ENCODE measurements at regions not wholly inside any gene's neighbourhood (a gene's known extent, or its start where the extent isn't known, plus 50 kb on each side); places are given as distances from the start of the nearest gene placed in this dataset.

GRCh38 chr9:95822583-95823431 is 52.7 kb upstream of the ERCC6L2 start:
- no TSS peak for BruUV-seq (replicated peaks)
- Mint-ChIP-seq H3K36me3 (ENCODE audit: insufficient read depth, unreplicated experiment) (no peaks in the 10 kb centered on the region), H3K27me3 (ENCODE audit: unreplicated experiment) (peaks cover 26% of the 10 kb centered on the region), H3K4me1 (ENCODE audit: low read depth, unreplicated experiment) (no peaks in the 10 kb centered on the region), H3K9me3 (ENCODE audit: low read depth, unreplicated experiment) (no peaks in the 10 kb centered on the region), H3K27ac (ENCODE audit: unreplicated experiment) (no peak overlapping the region), H3K4me3 (ENCODE audit: low read depth, unreplicated experiment) (no peak overlapping the region)
- no peak for DNase-seq
- intact Hi-C loops (cut with micrococcal nuclease; ENCODE audit: unreplicated experiment), result no loop called here
- TF ChIP-seq CTCF (IDR thresholded peaks at IDR 0.05; ENCODE audit: unreplicated experiment), result no peak
- CTCF ChIA-PET, result no interaction called here

GRCh38 chr9:95822015-95822414 is 53.5 kb upstream of the ERCC6L2 start:
- Mint-ChIP-seq H3K27ac (ENCODE audit: unreplicated experiment) (no peak overlapping the region), H3K4me3 (ENCODE audit: low read depth, unreplicated experiment) (no peak overlapping the region), H3K27me3 (ENCODE audit: unreplicated experiment) (peaks cover 18% of the 10 kb centered on the region), H3K36me3 (ENCODE audit: insufficient read depth, unreplicated experiment) (no peaks in the 10 kb centered on the region), H3K9me3 (ENCODE audit: low read depth, unreplicated experiment) (no peaks in the 10 kb centered on the region), H3K4me1 (ENCODE audit: low read depth, unreplicated experiment) (peaks cover 5% of the 10 kb centered on the region)
- BruUV-seq (replicated peaks), result no TSS peak
- CTCF ChIA-PET, result no interaction called here
- intact Hi-C loops (cut with micrococcal nuclease; ENCODE audit: unreplicated experiment), result no loop called here
- no peak for DNase-seq
- no peak for TF ChIP-seq CTCF (IDR thresholded peaks at IDR 0.05; ENCODE audit: unreplicated experiment)

- no peak for DNase-seq
- Mint-ChIP-seq H3K36me3 (ENCODE audit: insufficient read depth, unreplicated experiment) (no peaks in the 10 kb centered on the region), H3K27ac (ENCODE audit: unreplicated experiment) (no peak overlapping the region), H3K9me3 (ENCODE audit: low read depth, unreplicated experiment) (no peaks in the 10 kb centered on the region), H3K4me1 (ENCODE audit: low read depth, unreplicated experiment) (peaks cover 9% of the 10 kb centered on the region), H3K4me3 (ENCODE audit: low read depth, unreplicated experiment) (no peak overlapping the region), H3K27me3 (ENCODE audit: unreplicated experiment) (no peaks in the 10 kb centered on the region)
- BruUV-seq (replicated peaks), result no TSS peak
- intact Hi-C loops (cut with micrococcal nuclease; ENCODE audit: unreplicated experiment), result no loop called here
- TF ChIP-seq CTCF (IDR thresholded peaks at IDR 0.05; ENCODE audit: unreplicated experiment), result no peak
- CTCF ChIA-PET, result no interaction called here
Measured at GRCh38 chr9:95820074-95820473, 55.4 kb upstream of the ERCC6L2 start.

GRCh38 chr9:95819636-95820035 is 55.9 kb upstream of the ERCC6L2 start:
- intact Hi-C loops (cut with micrococcal nuclease; ENCODE audit: unreplicated experiment), result no loop called here
- no peaks in the 10 kb centered on the region for H3K9me3 Mint-ChIP-seq (ENCODE audit: low read depth, unreplicated experiment)
- no peaks in the 10 kb centered on the region for H3K36me3 Mint-ChIP-seq (ENCODE audit: insufficient read depth, unreplicated experiment)
- H3K27ac Mint-ChIP-seq (ENCODE audit: unreplicated experiment), result no peak overlapping the region
- H3K4me1 Mint-ChIP-seq (ENCODE audit: low read depth, unreplicated experiment), result peaks cover 14% of the 10 kb centered on the region
- CTCF ChIA-PET, result no interaction called here
- no peaks in the 10 kb centered on the region for H3K27me3 Mint-ChIP-seq (ENCODE audit: unreplicated experiment)
- H3K4me3 Mint-ChIP-seq (ENCODE audit: low read depth, unreplicated experiment), result no peak overlapping the region
- BruUV-seq (replicated peaks), result no TSS peak
- DNase-seq, result no peak
- TF ChIP-seq CTCF (IDR thresholded peaks at IDR 0.05; ENCODE audit: unreplicated experiment), result no peak

All from Calu3 (cell line).